Astrocyte (in vitro differentiated cells and primary cell): ENCODE measurements at regions not wholly inside any gene's neighbourhood (a gene's known extent, or its start where the extent isn't known, plus 50 kb on each side); places are given as distances from the start of the nearest gene placed in this dataset.

ENCODE experiments used
- DNase-seq: peaks from one replicate; pipeline ENCODE4 v3.0.0-alpha.2; 2010; ENCODE audit warnings: low read depth
- FAIRE-seq: peaks from 2 replicates; lab custom pipeline; 2011; peaks lifted over from hg19 to GRCh38; lab: Jason Lieb, UNC
- H2AFZ ChIP-seq: 2 replicates; pipeline ENCODE4 v1.6.0; 2012; ENCODE audit warnings: low read depth, low read length, inconsistent platforms
- H3K27ac ChIP-seq: 2 replicates; pipeline ENCODE4 v1.5.1; 2011; ENCODE audit warnings: low read depth, low read length, inconsistent platforms
- H3K27me3 ChIP-seq: 2 replicates; pipeline ENCODE4 v1.6.0; 2011; ENCODE audit warnings: low read length, inconsistent platforms; ENCODE audit not compliant: insufficient read depth
- H3K36me3 ChIP-seq: 2 replicates; pipeline ENCODE4 v1.5.1; 2011; ENCODE audit warnings: low read length, inconsistent platforms; ENCODE audit not compliant: insufficient read depth
- H3K4me1 ChIP-seq: 2 replicates; pipeline ENCODE4 v1.5.1; 2011; ENCODE audit warnings: low read length, inconsistent platforms; ENCODE audit not compliant: insufficient read depth
- H3K4me2 ChIP-seq: 2 replicates; pipeline ENCODE4 v1.6.0; 2012; ENCODE audit warnings: low read length, inconsistent platforms
- H3K4me3 ChIP-seq: 2 replicates; pipeline ENCODE4 v1.5.1; 2011; ENCODE audit warnings: low read depth, mild to moderate bottlenecking, low read length, inconsistent platforms; ENCODE audit not compliant: insufficient read depth
- H3K79me2 ChIP-seq: 2 replicates; pipeline ENCODE4 v1.6.0; 2012; ENCODE audit warnings: mild to moderate bottlenecking, low read length, inconsistent platforms; ENCODE audit not compliant: insufficient read depth
- H3K9ac ChIP-seq: 2 replicates; pipeline ENCODE4 v1.6.0; 2012; ENCODE audit warnings: mild to moderate bottlenecking, low read length, inconsistent platforms
- H3K9me3 ChIP-seq: 2 replicates; pipeline ENCODE4 v1.5.1; 2012; ENCODE audit warnings: low read depth, mild to moderate bottlenecking, low read length, inconsistent platforms; ENCODE audit not compliant: insufficient read depth
- H4K20me1 ChIP-seq: 2 replicates; pipeline ENCODE4 v1.6.0; 2012; ENCODE audit warnings: low read length, inconsistent platforms; ENCODE audit not compliant: insufficient read depth
- H3K27ac Mint-ChIP-seq: one replicate; pipeline ENCODE4 v1.8.0; 2021; ENCODE audit warnings: mild to moderate bottlenecking, mixed read lengths; ENCODE audit not compliant: unreplicated experiment
- H3K27me3 Mint-ChIP-seq: one replicate; pipeline ENCODE4 v1.8.0; 2021; ENCODE audit warnings: low read depth, mixed read lengths; ENCODE audit not compliant: unreplicated experiment
- H3K36me3 Mint-ChIP-seq: one replicate; pipeline ENCODE4 v1.8.0; 2021; ENCODE audit warnings: low read depth, mixed read lengths; ENCODE audit not compliant: unreplicated experiment
- H3K4me1 Mint-ChIP-seq: one replicate; pipeline ENCODE4 v1.8.0; 2021; ENCODE audit warnings: low read depth, mixed read lengths; ENCODE audit not compliant: unreplicated experiment
- H3K4me3 Mint-ChIP-seq: one replicate; pipeline ENCODE4 v1.8.0; 2021; ENCODE audit warnings: mild to moderate bottlenecking, moderate library complexity, mixed read lengths; ENCODE audit not compliant: unreplicated experiment
- H3K9me3 Mint-ChIP-seq: one replicate; pipeline ENCODE4 v1.8.0; 2021; ENCODE audit warnings: mild to moderate bottlenecking, mixed read lengths; ENCODE audit not compliant: unreplicated experiment
- EZH2 ChIP-seq: IDR thresholded peaks from 2 replicates; pipeline ENCODE4 v1.6.1; 2012; ENCODE audit warnings: mild to moderate bottlenecking, low read length, inconsistent platforms; ENCODE audit not compliant: insufficient read depth
- TF ChIP-seq, protein P1 (sequence below): IDR thresholded peaks from 2 replicates; pipeline ENCODE4 v1.5.1; 2011; ENCODE audit warnings: low read depth, mild to moderate bottlenecking, inconsistent platforms, low read length, moderate library complexity; ENCODE audit not compliant: insufficient read depth

DNA sequence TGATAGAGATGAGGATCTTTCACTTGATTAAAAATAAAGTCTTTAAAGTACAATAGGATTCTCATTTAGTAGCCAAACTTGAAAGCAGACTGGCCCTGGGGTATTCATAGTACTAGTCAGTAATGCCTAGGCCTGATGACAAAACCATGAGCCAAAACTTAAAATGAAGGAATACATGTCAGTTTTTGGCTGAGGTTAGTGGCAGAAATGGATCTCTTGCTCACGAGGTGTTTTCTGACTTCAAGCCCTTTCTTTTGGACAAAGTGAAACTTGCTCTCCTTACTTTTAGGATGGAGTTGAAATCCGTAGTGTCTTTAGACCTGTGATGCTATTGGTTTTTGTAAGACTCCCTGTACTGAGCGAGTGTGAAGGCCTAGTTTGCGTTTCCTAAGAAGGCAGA lies 157.7 kb downstream of the CCNG2 start:
- Histone ChIP-seq H3K27ac (no peak overlapping the region), H2AFZ (no peak overlapping the region), H3K36me3 (no peaks in the 10 kb centered on the region), H3K4me2 (no peak overlapping the region), H3K9ac (no peak overlapping the region), H3K27me3 (peaks cover 4% of the 10 kb centered on the region), H4K20me1 (no peaks in the 10 kb centered on the region), H3K4me3 (no peak overlapping the region), H3K79me2 (no peaks in the 10 kb centered on the region), H3K4me1 (no peaks in the 10 kb centered on the region), H3K9me3 (no peaks in the 10 kb centered on the region)
- DNase-seq (no peak), FAIRE-seq (no peak)
- no peaks in the 10 kb centered on the region for H3K36me3 Mint-ChIP-seq
- no peak overlapping the region for H3K4me3 Mint-ChIP-seq
- no peak for TF ChIP-seq EZH2
- TF ChIP-seq, protein P1, sequence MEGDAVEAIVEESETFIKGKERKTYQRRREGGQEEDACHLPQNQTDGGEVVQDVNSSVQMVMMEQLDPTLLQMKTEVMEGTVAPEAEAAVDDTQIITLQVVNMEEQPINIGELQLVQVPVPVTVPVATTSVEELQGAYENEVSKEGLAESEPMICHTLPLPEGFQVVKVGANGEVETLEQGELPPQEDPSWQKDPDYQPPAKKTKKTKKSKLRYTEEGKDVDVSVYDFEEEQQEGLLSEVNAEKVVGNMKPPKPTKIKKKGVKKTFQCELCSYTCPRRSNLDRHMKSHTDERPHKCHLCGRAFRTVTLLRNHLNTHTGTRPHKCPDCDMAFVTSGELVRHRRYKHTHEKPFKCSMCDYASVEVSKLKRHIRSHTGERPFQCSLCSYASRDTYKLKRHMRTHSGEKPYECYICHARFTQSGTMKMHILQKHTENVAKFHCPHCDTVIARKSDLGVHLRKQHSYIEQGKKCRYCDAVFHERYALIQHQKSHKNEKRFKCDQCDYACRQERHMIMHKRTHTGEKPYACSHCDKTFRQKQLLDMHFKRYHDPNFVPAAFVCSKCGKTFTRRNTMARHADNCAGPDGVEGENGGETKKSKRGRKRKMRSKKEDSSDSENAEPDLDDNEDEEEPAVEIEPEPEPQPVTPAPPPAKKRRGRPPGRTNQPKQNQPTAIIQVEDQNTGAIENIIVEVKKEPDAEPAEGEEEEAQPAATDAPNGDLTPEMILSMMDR = no peak
- peaks cover 13% of the 10 kb centered on the region for H3K4me1 Mint-ChIP-seq
- H3K27me3 Mint-ChIP-seq = peaks cover 4% of the 10 kb centered on the region
- H3K27ac Mint-ChIP-seq = no peak overlapping the region
- H3K9me3 Mint-ChIP-seq = peaks cover 11% of the 10 kb centered on the region

DNA sequence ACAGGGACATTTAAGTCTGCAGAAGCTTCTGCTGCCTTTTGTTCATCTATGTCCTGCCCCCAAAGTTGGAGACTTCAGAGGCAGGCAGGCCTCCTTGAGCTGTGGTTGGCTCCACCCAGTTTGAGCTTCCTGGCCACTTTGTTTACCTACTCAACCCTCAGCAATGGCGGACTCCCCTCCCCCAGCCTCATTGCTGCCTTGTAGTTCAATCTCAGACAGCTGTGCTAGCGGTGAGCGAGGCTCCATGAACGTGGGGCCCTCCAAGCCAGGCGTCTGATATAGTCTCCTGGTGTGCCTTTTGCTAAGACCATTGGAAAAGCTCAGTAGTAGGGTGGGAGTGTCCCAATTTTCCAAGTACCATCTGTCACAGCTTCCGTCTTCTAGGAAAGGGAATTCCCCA lies 170.1 kb downstream of the CCNG2 start:
- H3K27ac Mint-ChIP-seq = no peak overlapping the region
- no peaks in the 10 kb centered on the region for H3K36me3 ChIP-seq
- FAIRE-seq = no peak

DNA sequence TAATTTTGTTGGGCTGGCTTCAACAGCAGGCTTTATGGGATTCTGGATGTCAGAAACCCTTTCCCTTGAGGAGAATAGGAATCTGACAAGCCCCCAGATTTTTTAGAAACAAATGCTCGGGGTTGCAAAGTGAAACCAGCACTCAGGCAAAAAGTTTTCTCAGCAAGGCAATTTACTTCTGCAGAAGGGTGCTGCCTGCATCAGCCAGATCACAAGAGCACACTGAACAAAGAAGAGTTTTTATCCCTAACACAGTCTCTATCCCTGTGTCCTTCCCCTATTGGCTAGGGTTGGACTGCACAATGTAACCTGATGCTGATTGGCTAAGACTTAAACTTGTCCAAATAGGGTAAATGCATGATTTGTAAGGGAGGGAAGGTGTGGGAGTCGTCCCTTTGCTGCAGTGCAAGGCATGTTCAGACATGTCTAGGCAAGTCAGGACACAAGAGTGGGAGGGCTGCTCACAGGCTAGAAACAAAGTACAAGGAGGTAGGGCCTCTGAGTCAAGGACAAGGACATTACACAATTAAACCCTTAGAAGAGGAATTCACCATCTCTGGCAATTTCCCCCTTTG lies 175.8 kb downstream of the CCNG2 start:
- Histone ChIP-seq H3K4me2 (no peak overlapping the region), H4K20me1 (no peaks in the 10 kb centered on the region), H3K4me1 (no peaks in the 10 kb centered on the region), H2AFZ (no peak overlapping the region), H3K9ac (no peak overlapping the region), H3K9me3 (peaks cover 16% of the 10 kb centered on the region), H3K36me3 (no peaks in the 10 kb centered on the region), H3K79me2 (no peaks in the 10 kb centered on the region), H3K27ac (no peak overlapping the region), H3K4me3 (no peak overlapping the region), H3K27me3 (no peaks in the 10 kb centered on the region)
- Mint-ChIP-seq H3K4me3 (no peak overlapping the region), H3K27ac (peak overlapping the region; percentile 34), H3K36me3 (no peaks in the 10 kb centered on the region), H3K9me3 (peaks cover 29% of the 10 kb centered on the region), H3K4me1 (no peaks in the 10 kb centered on the region), H3K27me3 (no peaks in the 10 kb centered on the region)
- DNase-seq = no peak
- no peak for FAIRE-seq
- TF ChIP-seq, protein P1 = no peak
- no peak for TF ChIP-seq EZH2

More for the DNA sequence above, 170.1 kb downstream of the CCNG2 start:
- Histone ChIP-seq H3K27me3 (no peaks in the 10 kb centered on the region), H3K27ac (no peak overlapping the region), H3K9me3 (no peaks in the 10 kb centered on the region), H3K9ac (no peak overlapping the region), H2AFZ (no peak overlapping the region), H3K4me1 (no peaks in the 10 kb centered on the region), H3K4me2 (no peak overlapping the region), H4K20me1 (no peaks in the 10 kb centered on the region), H3K79me2 (no peaks in the 10 kb centered on the region), H3K4me3 (no peak overlapping the region)
- H3K27me3 Mint-ChIP-seq = peaks cover 19% of the 10 kb centered on the region
- no peak for TF ChIP-seq EZH2
- TF ChIP-seq, protein P1 = no peak
- H3K9me3 Mint-ChIP-seq = peaks cover 20% of the 10 kb centered on the region
- H3K36me3 Mint-ChIP-seq = peaks cover 2% of the 10 kb centered on the region
- H3K4me1 Mint-ChIP-seq = no peaks in the 10 kb centered on the region
- no peak for DNase-seq
- no peak overlapping the region for H3K4me3 Mint-ChIP-seq
